DMS114 treated with DMSO at 0.1 percent for 48 hours (cell line): ENCODE measurements at regions not wholly inside any gene's neighbourhood (a gene's known extent, or its start where the extent isn't known, plus 50 kb on each side); places are given as distances from the start of the nearest gene placed in this dataset.
"Not testable (repeated sequence)": the region's sequence is repeated elsewhere in the genome, so short reads cannot be mapped to it uniquely, and the experiment has no call there.

ENCODE experiments used
- DNase-seq: peaks from one replicate; lab custom pipeline; 2025; ENCODE audit not compliant: unreplicated experiment; lab: John Stamatoyannopoulos, UW

GRCh38 chr14:83147006-83147405 is 1613.4 kb upstream of the SEL1L start:
- no peak for DNase-seq

GRCh38 chr14:83151571-83151970 is 1617.9 kb upstream of the SEL1L start:
- no peak for DNase-seq

- no peak for DNase-seq
Measured at GRCh38 chr14:83153081-83153480, 1619.4 kb upstream of the SEL1L start.

- DNase-seq: no peak
Measured at GRCh38 chr14:83162361-83162929, 1628.8 kb upstream of the SEL1L start.

- DNase-seq: no peak
Measured at GRCh38 chr14:83163016-83163415, 1629.4 kb upstream of the SEL1L start.

- no peak for DNase-seq
Measured at GRCh38 chr14:83164016-83164415, 1630.4 kb upstream of the SEL1L start.

- no peak for DNase-seq
Measured at GRCh38 chr14:83164591-83164990, 1630.9 kb upstream of the SEL1L start.

GRCh38 chr14:83170165-83170564 is 1636.5 kb upstream of the SEL1L start:
- DNase-seq: no peak

GRCh38 chr14:83171761-83172160 is 1638.1 kb upstream of the SEL1L start:
- DNase-seq: no peak

GRCh38 chr14:83172363-83172762 is 1638.7 kb upstream of the SEL1L start:
- DNase-seq: no peak

GRCh38 chr14:83173687-83174086 is 1640.0 kb upstream of the SEL1L start:
- DNase-seq: no peak

- no peak for DNase-seq
Measured at GRCh38 chr14:83184531-83184930, 1650.9 kb upstream of the SEL1L start.

GRCh38 chr14:83188311-83188710 is 1654.7 kb upstream of the SEL1L start:
- DNase-seq: not testable (repeated sequence)

- no peak for DNase-seq
Measured at GRCh38 chr14:83196236-83196635, 1662.6 kb upstream of the SEL1L start.

GRCh38 chr14:83197271-83197670 is 1663.6 kb upstream of the SEL1L start:
- DNase-seq: no peak

- DNase-seq: no peak
Measured at GRCh38 chr14:83207550-83207949, 1673.9 kb upstream of the SEL1L start.

- no peak for DNase-seq
Measured at GRCh38 chr14:83208341-83208740, 1674.7 kb upstream of the SEL1L start.

- DNase-seq: no peak
Measured at GRCh38 chr14:83217492-83217891, 1683.8 kb upstream of the SEL1L start.

- DNase-seq: no peak
Measured at GRCh38 chr14:83247924-83248639, 1714.4 kb upstream of the SEL1L start.

GRCh38 chr14:83251402-83251801 is 1717.7 kb upstream of the SEL1L start:
- DNase-seq: no peak

GRCh38 chr14:83253870-83254269 is 1720.2 kb upstream of the SEL1L start:
- DNase-seq: no peak

GRCh38 chr14:83255015-83255726 is 1721.5 kb upstream of the SEL1L start:
- DNase-seq: no peak
